ENCODE measurements at regions not wholly inside any gene's neighbourhood (a gene's known extent, or its start where the extent isn't known, plus 50 kb on each side); places are given as distances from the start of the nearest gene placed in this dataset.

- TF ChIP-seq EZH2 (IDR thresholded peaks at IDR 0.05; ENCODE audit: borderline replicate concordance, low read depth, low read length, poor library complexity, severe bottlenecking) = no peak
- TF ChIP-seq, protein P1, sequence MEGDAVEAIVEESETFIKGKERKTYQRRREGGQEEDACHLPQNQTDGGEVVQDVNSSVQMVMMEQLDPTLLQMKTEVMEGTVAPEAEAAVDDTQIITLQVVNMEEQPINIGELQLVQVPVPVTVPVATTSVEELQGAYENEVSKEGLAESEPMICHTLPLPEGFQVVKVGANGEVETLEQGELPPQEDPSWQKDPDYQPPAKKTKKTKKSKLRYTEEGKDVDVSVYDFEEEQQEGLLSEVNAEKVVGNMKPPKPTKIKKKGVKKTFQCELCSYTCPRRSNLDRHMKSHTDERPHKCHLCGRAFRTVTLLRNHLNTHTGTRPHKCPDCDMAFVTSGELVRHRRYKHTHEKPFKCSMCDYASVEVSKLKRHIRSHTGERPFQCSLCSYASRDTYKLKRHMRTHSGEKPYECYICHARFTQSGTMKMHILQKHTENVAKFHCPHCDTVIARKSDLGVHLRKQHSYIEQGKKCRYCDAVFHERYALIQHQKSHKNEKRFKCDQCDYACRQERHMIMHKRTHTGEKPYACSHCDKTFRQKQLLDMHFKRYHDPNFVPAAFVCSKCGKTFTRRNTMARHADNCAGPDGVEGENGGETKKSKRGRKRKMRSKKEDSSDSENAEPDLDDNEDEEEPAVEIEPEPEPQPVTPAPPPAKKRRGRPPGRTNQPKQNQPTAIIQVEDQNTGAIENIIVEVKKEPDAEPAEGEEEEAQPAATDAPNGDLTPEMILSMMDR (conservative IDR thresholded peaks at IDR 0.05; ENCODE audit: low read depth, low read length) = no peak
- no peak overlapping the region for H3K27ac ChIP-seq (ENCODE audit: low read depth, low read length, poor library complexity, severe bottlenecking)
- ChIA-PET POLR2A (ENCODE audit: low non-redundant PET) (no interaction called here), CTCF (no interaction called here)
- no peaks in the 10 kb centered on the region for H3K36me3 ChIP-seq (ENCODE audit: insufficient read depth, low read length, poor library complexity, severe bottlenecking)
- H3K9me3 ChIP-seq (ENCODE audit: low read depth, low read length, poor library complexity, severe bottlenecking) = no peaks in the 10 kb centered on the region
- no peak overlapping the region for H3K4me3 ChIP-seq (ENCODE audit: low read depth, low read length, poor library complexity, severe bottlenecking)
- no peaks in the 10 kb centered on the region for H3K4me1 ChIP-seq (ENCODE audit: insufficient read depth, low read length, poor library complexity, severe bottlenecking)
- no peak for DNase-seq (ENCODE audit: low spot score)
- no peaks in the 10 kb centered on the region for H3K27me3 ChIP-seq (replicated peaks; ENCODE audit: insufficient read depth, low read depth, low read length, poor library complexity)
- BruUV-seq (replicated peaks) = no TSS peak
- intact Hi-C loops (cut with micrococcal nuclease; ENCODE audit: unreplicated experiment) = loop anchor here (5.0 kb wide), 1 partner anchor 235 kb away; no protein-coding TSS in a partner anchor
Observed at GRCh38 chr5:39947657-39948056, 522.9 kb upstream of the DAB2 start.

GRCh38 chr5:39946356-39947045 lies 521.7 kb upstream of the DAB2 start:
- Histone ChIP-seq H3K9me3 (ENCODE audit: low read depth, low read length, poor library complexity, severe bottlenecking) (no peaks in the 10 kb centered on the region), H3K27ac (ENCODE audit: low read depth, low read length, poor library complexity, severe bottlenecking) (no peak overlapping the region), H3K27me3 (replicated peaks; ENCODE audit: insufficient read depth, low read depth, low read length, poor library complexity) (no peaks in the 10 kb centered on the region), H3K36me3 (ENCODE audit: insufficient read depth, low read length, poor library complexity, severe bottlenecking) (no peaks in the 10 kb centered on the region), H3K4me1 (ENCODE audit: insufficient read depth, low read length, poor library complexity, severe bottlenecking) (no peaks in the 10 kb centered on the region), H3K4me3 (ENCODE audit: low read depth, low read length, poor library complexity, severe bottlenecking) (no peak overlapping the region)
- TF ChIP-seq, protein P1 (conservative IDR thresholded peaks at IDR 0.05; ENCODE audit: low read depth, low read length) = no peak
- no peak for TF ChIP-seq EZH2 (IDR thresholded peaks at IDR 0.05; ENCODE audit: borderline replicate concordance, low read depth, low read length, poor library complexity, severe bottlenecking)
- DNase-seq (ENCODE audit: low spot score) = no peak
- CTCF ChIA-PET = no interaction called here
- intact Hi-C loops (cut with micrococcal nuclease; ENCODE audit: unreplicated experiment) = loop anchor here (5.0 kb wide), 1 partner anchor 234 kb away; no protein-coding TSS in a partner anchor
- BruUV-seq (replicated peaks) = no TSS peak
- POLR2A ChIA-PET (ENCODE audit: low non-redundant PET) = no interaction called here

GRCh38 chr5:39945870-39946269 lies 521.1 kb upstream of the DAB2 start:
- POLR2A ChIA-PET (ENCODE audit: low non-redundant PET) = no interaction called here
- no peak for DNase-seq (ENCODE audit: low spot score)
- intact Hi-C loops (cut with micrococcal nuclease; ENCODE audit: unreplicated experiment) = loop anchor here (5.0 kb wide), 1 partner anchor 234 kb away; no protein-coding TSS in a partner anchor
- Histone ChIP-seq H3K36me3 (ENCODE audit: insufficient read depth, low read length, poor library complexity, severe bottlenecking) (no peaks in the 10 kb centered on the region), H3K27ac (ENCODE audit: low read depth, low read length, poor library complexity, severe bottlenecking) (no peak overlapping the region), H3K4me3 (ENCODE audit: low read depth, low read length, poor library complexity, severe bottlenecking) (no peak overlapping the region), H3K4me1 (ENCODE audit: insufficient read depth, low read length, poor library complexity, severe bottlenecking) (no peaks in the 10 kb centered on the region), H3K27me3 (replicated peaks; ENCODE audit: insufficient read depth, low read depth, low read length, poor library complexity) (no peaks in the 10 kb centered on the region), H3K9me3 (ENCODE audit: low read depth, low read length, poor library complexity, severe bottlenecking) (no peaks in the 10 kb centered on the region)
- TF ChIP-seq, protein P1 (conservative IDR thresholded peaks at IDR 0.05; ENCODE audit: low read depth, low read length) = no peak
- TF ChIP-seq EZH2 (IDR thresholded peaks at IDR 0.05; ENCODE audit: borderline replicate concordance, low read depth, low read length, poor library complexity, severe bottlenecking) = no peak
- no TSS peak for BruUV-seq (replicated peaks)
- CTCF ChIA-PET = no interaction called here

Data from A673 (cell line).